ENCODE measurements at regions not wholly inside any gene's neighbourhood (a gene's known extent, or its start where the extent isn't known, plus 50 kb on each side); places are given as distances from the start of the nearest gene placed in this dataset.
"Not testable (repeated sequence)": the region's sequence is repeated elsewhere in the genome, so short reads cannot be mapped to it uniquely, and the experiment has no call there.

GRCh38 chr4:128564081-128564630, 245.3 kb upstream of the JADE1 start:
- DNase-seq = no peak

DNA sequence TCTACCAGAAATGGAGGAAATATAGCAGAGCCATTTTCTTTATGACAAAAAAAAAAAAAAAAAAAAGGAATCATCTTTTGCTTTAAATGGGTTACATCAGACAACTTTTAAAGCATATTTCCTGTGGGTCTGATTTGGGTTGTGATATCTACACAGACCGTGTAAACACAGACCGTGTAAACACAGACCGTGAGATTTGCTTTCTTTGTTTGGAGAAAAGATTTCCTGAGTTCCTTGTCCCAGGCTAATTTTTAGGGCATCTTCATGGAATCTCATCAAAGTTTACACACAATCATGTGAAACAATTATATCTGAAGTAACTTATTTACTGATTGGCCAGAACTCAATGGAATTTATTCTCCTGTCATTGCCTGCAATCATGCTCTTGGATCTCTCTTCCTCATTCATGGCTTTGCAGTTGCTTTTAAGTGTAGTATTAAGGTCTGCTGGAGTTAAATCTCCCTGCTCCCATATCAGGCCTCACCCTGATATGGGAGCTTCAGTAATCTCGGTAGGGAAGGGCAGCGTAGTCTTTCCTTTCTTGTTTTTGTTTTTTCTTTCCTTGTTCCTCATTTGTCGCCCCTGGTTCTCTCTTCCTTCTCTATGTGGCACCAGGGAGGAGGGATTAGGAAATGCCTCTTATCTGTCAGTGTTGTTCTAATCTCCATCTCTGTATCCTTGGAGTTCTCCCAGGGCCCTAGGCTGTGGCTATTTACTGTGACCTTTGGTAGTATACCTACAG, 248.6 kb upstream of the JADE1 start:
- DNase-seq = no peak

DNA sequence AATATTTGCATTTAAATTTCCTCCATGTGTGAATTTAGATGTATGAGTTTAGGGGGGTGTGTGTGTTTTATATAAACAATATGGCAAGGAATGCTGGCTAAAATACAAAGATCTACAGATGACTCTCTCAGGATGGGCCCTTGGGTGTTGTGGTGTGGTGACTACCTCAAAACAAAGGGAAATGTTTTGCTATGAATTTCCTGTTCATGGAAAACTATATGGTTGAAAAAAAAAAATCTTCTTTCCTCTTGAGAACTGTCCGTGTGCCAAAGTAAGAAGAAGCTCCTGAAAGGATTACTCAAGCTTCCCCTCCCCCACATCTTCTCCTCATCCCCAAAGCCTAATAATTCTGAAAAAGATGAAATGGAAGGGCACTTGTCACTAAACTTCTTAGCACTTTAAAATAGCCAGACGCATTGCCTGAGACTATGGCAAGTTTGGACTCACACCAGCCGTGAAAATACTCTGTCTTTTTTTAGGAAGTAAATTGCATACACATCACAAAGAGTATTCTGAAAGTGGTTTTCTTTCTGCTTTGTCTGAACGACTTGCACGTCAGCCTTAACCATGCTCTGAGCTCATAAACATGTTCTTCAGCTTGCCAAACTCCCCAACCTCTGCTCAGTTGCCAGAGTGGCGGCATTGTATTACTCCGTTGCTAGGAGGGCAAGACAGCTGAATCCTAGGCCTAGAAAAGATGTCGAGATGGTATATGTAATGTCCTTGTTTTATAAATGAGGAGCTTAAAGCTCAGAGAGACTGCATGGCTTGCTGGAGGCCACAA, 250.4 kb upstream of the JADE1 start:
- DNase-seq = no peak

DNA sequence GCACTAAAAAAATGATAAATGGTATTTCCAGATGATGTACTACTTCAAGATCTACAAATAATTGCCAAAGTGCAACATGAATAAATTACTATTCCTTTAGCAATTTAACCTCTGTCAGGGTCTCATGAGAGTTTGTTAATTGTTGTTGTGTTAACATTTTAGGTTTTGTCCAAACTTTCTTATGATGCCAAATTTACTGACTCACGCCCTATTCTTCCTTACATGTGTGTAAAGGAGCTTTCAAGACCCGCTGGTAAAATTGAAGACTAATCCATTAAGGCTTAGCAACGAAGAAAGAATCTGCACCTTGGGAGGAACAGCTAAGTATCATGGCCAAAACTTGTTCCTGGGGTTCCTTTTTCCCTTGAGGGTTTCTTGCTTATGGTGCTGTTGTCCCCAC, 252.7 kb upstream of the JADE1 start:
- no peak for DNase-seq

DNA sequence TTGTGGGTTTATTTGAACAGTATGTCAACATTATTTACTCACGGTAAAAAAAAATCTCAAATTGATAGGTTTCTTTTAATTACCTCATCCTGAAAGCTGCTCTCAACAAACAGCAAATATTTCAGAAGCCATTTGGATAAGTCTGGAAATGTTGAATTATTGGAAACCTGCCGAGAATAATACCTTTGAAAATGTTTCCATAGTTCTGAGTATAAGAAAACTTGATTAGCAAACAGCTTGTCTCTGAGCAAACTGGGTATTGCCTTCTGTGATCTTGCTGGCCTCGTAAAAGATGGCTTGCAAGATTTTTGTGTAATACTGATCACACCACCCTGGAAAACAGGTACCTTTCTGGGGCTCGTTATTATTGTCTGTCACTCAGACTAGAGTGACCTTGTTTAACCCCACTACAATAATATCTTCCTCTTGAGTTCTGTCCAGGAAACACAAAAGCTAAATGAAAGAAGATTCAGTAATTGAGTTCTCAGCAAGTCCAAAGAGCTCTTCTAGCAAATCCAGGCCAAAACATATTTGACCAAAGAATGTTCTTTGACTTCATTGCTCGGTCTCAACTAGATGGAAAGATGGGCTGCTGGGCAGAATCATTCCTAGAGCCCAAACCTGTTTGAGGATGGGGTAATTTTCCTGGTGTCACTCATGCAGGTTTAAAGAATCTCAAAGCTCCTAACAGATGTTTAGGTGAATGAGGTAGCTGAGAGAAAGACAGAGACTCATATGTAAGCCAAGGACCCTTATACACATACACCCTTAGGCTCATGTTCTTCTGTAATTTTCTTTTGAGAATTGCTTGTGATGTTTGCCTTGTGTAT, 255.6 kb upstream of the JADE1 start:
- no peak for DNase-seq

DNA sequence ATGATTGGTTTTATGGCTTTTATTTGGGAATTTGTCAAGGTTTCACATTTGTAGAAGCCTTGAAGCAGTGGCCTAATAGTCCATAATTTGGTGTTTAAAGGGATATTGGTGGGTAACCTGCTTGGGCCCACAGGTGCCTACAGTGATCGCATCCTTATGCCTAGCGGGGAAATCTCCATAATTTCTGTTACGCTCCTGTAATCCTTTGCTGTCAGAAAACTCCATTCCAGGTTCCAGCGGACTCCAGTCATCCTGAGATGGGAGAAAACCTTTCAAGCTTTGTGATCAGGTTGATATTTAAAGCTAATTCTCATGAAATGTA, 257.0 kb upstream of the JADE1 start:
- DNase-seq = no peak

DNA sequence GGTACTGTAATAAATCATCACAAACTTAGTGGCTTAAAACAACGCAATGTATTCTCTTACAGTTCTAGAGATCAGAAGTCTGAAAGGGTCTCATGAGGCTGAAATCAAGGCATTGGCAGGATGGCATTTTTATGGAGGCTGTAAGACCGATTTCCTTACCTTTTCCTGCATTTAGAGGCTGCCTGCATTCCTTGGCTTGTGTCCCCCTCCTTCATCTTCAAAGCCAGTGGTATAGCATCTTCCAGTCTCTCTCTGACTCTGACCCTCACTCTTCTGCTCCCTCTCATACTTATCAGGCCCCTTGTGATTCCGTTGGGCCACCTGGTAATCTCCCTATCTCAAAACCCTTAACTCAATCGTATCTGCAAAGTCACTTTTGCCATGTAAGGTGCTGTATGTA, 258.2 kb upstream of the JADE1 start:
- no peak for DNase-seq

GRCh38 chr4:128550060-128550459, 259.4 kb upstream of the JADE1 start:
- DNase-seq = no peak

GRCh38 chr4:128549636-128550035, 259.9 kb upstream of the JADE1 start:
- DNase-seq = no peak

GRCh38 chr4:128548381-128548780, 260.8 kb upstream of the PGRMC2 start:
- DNase-seq = no peak

- no peak for DNase-seq
These were observed 256.7 kb upstream of the PGRMC2 start for GRCh38 chr4:128544272-128544671.

DNA sequence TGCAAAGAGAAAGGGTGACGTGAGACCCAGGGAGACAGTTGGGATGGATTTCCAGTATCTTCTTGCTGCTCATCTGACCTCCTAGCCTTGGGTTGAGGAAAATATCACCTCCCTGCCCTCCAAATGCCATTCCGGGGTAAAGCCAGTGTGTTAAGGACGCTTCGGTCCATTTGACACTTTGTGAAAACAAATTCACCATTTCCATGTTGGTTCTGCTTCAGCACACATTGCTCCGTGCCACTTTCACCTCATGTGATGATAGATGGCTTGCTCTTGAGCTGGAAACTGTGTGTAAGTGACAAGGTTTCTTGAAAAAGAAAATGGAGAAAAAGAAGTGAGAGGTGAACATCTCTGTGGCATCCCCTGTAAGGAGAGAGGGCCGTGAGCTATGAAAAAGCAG, 256.1 kb upstream of the PGRMC2 start:
- no peak for DNase-seq

- DNase-seq = no peak
These were observed 254.4 kb upstream of the PGRMC2 start for GRCh38 chr4:128542047-128542446.

- no peak for DNase-seq
These were observed 252.5 kb upstream of the PGRMC2 start for GRCh38 chr4:128540122-128540521.

DNA sequence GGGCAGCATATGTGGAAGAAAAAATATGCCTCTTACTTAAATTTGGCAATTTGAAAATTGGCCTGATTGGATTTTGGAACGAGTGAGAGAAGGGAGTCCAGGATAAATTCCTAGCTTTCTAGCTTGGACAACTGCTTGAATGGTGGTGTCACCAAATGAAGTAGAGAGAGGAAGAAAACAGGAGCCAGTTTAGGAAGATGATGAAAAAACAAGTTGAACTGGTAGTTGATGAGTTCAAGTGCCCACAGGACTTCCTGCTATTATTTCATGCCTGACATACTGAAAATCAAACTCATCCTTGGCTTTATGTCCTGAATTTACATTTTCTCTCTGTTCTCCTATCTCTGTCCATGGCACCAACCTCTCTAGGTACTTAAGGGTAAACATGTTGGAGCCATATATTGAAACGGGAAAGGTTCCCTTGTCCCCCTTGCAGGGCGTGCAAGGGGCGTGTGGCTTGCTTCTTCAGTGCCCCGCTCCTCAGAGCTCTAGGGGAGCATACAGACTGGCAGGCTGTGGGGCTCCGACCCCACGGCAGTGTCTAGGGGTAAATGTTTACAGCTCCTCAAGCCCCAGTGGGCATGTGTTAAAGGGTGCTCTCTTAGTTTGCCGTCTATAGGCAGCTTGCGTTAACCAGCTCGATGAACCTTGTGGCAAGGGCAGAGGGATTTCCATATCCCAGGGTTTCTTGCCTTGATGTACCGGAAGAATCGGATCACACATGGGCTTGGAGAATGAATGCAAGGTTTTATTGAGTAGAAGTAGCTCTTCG, 250.7 kb upstream of the PGRMC2 start:
- DNase-seq = no peak

GRCh38 chr4:128536746-128537145, 249.1 kb upstream of the PGRMC2 start:
- DNase-seq = no peak

DNA sequence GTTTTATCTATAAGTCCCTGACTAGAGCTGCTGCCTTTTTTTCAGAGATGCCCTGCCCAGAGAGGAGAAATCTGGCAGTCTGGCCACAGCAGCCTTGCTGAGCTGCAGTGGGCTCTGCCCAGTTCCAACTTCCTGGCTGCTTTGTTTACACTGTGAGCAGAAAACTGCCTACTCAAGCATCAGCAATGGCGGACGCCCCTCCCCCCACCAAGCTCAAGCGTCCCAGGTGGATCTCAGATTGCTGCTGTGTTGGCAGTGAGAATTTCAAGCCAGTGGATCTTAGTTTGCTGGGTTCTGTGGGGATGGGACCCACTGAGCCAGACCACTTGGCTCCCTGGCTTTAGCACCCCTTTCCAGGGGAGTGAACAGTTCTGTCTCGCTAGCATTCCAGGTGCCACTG, 247.9 kb upstream of the PGRMC2 start:
- DNase-seq = not testable (repeated sequence)

GRCh38 chr4:128528793-128529553, 241.4 kb upstream of the PGRMC2 start:
- no peak for DNase-seq

DNA sequence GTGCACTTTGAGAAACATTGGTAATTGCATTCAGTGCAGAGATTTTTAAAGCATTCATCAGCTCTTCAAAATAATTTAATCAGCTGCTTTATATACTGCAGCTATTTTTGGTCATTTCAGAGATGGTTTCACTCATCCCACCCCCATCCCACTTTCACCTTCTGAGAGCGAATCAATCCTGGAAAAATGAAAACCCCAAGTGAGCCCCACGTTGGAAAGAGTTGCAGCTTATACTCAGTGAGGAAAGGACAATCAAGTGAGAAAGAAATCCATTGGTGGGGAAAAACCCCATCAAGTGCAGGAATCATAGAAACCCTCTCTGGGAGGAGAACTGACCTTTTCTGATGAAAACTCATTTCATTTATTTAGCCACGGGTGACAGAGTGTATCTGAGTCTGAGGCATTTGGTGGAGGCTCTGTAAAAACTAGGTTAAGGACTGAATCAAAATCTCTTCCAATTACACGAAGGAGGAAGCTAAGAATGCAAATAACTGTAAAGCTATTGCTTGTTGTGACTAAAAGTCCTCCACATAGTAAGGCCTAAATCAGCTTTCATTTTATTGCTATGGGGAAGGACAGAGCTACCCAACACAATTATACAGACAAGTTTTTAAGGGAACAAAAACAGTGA, 240.4 kb upstream of the PGRMC2 start:
- DNase-seq = no peak

DNA sequence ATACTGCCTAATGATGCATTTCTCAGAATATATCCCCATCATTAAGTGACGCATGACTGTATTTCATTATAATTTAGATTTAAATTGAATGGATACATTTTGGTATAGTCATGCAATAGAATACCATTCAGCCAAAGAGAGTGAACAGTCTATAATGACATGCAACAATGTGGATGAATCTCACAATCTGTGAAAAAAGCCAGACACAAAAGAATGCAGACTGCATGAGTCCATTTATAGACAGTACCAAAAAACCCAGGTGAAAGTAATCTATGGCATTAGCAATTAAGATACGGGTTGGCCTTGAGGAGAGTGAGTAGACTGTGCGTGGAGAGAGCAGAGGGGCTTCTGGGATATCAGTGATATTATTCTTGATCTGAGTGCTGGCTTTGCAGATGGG, 239.7 kb upstream of the PGRMC2 start:
- no peak for DNase-seq

- DNase-seq = no peak
These were observed 238.5 kb upstream of the PGRMC2 start for GRCh38 chr4:128525992-128526630.

Measured in activated CD4-positive, alpha-beta T cell treated with anti-CD3 and anti-CD28 coated beads, Interleukin-2, Interleukin-6, amounts not matched to agents 100 ng/mL and 50 ng/mL, durations not matched to agents 16 hours and 8 hours (primary cell).